ENCODE measurements at regions not wholly inside any gene's neighbourhood (a gene's known extent, or its start where the extent isn't known, plus 50 kb on each side); places are given as distances from the start of the nearest gene placed in this dataset.

GRCh38 chr2:34001557-34001956, 402.5 kb upstream of the FAM98A start:
- Histone ChIP-seq H3K4me2 (no peak overlapping the region), H3K9me3 (no peaks in the 10 kb centered on the region), H4K20me1 (ENCODE audit: insufficient read depth) (no peaks in the 10 kb centered on the region), H3F3A (replicated peaks; ENCODE audit: insufficient read depth) (no peaks in the 10 kb centered on the region), H3K4me1 (ENCODE audit: control insufficient read depth in 1 of 2, insufficient read depth in 2 of 2, low read depth in 1 of 2, low read length in 1 of 2) (no peaks in the 10 kb centered on the region), H3K36me3 (replicated peaks in 1 of 2; ENCODE audit: control insufficient read depth in 1 of 2, insufficient read depth in 2 of 2, low read length in 1 of 2) (no peaks in the 10 kb centered on the region), H3K9ac (no peak overlapping the region), H3K9me2 (no peaks in the 10 kb centered on the region), H3K4me3 (ENCODE audit: low read depth in 2 of 2, low read length in 1 of 2) (no peak overlapping the region), H3K27ac (ENCODE audit: low read depth in 2 of 2, low read length in 1 of 2) (no peak overlapping the region), H3K27me3 (ENCODE audit: insufficient read depth) (no peaks in the 10 kb centered on the region), H2AFZ (ENCODE audit: low read depth) (no peak overlapping the region), H3K79me2 (ENCODE audit: insufficient read depth) (no peaks in the 10 kb centered on the region)
- no peak for DNase-seq
- 3% methylated on average over 2 of the region's 2 CpGs for WGBS (ENCODE audit: low lambda C conversion rate)
- ChIA-PET CTCF (no interaction called here), POLR2A (no interaction called here)
- TF ChIP-seq FOSL2 (IDR thresholded peaks at IDR 0.05; ENCODE audit: borderline replicate concordance, low read depth), result no peak
- TF ChIP-seq TAF1 (IDR thresholded peaks at IDR 0.05; ENCODE audit: borderline replicate concordance, low read depth, low read length), result no peak
- no peak for TF ChIP-seq FOXM1 (IDR thresholded peaks at IDR 0.05; ENCODE audit: low read depth)
- TF ChIP-seq EZH2phosphoT487 (IDR thresholded peaks at IDR 0.05; ENCODE audit: borderline replicate concordance, low read depth), result no peak
- TF ChIP-seq, protein P1, sequence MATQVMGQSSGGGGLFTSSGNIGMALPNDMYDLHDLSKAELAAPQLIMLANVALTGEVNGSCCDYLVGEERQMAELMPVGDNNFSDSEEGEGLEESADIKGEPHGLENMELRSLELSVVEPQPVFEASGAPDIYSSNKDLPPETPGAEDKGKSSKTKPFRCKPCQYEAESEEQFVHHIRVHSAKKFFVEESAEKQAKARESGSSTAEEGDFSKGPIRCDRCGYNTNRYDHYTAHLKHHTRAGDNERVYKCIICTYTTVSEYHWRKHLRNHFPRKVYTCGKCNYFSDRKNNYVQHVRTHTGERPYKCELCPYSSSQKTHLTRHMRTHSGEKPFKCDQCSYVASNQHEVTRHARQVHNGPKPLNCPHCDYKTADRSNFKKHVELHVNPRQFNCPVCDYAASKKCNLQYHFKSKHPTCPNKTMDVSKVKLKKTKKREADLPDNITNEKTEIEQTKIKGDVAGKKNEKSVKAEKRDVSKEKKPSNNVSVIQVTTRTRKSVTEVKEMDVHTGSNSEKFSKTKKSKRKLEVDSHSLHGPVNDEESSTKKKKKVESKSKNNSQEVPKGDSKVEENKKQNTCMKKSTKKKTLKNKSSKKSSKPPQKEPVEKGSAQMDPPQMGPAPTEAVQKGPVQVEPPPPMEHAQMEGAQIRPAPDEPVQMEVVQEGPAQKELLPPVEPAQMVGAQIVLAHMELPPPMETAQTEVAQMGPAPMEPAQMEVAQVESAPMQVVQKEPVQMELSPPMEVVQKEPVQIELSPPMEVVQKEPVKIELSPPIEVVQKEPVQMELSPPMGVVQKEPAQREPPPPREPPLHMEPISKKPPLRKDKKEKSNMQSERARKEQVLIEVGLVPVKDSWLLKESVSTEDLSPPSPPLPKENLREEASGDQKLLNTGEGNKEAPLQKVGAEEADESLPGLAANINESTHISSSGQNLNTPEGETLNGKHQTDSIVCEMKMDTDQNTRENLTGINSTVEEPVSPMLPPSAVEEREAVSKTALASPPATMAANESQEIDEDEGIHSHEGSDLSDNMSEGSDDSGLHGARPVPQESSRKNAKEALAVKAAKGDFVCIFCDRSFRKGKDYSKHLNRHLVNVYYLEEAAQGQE (IDR thresholded peaks at IDR 0.05; ENCODE audit: low read depth, low read length), result no peak
- TF ChIP-seq MEF2A (IDR thresholded peaks at IDR 0.05; ENCODE audit: borderline replicate concordance, low read depth), result no peak
- no peak for TF ChIP-seq NFIC (IDR thresholded peaks at IDR 0.05; ENCODE audit: borderline replicate concordance)
- TF ChIP-seq, protein P2, sequence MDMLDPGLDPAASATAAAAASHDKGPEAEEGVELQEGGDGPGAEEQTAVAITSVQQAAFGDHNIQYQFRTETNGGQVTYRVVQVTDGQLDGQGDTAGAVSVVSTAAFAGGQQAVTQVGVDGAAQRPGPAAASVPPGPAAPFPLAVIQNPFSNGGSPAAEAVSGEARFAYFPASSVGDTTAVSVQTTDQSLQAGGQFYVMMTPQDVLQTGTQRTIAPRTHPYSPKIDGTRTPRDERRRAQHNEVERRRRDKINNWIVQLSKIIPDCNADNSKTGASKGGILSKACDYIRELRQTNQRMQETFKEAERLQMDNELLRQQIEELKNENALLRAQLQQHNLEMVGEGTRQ (IDR thresholded peaks at IDR 0.05; ENCODE audit: borderline replicate concordance, low read depth, low read length), result no peak
- no peak for TF ChIP-seq YY1 (IDR thresholded peaks at IDR 0.05; ENCODE audit: low read depth)
- TF ChIP-seq TCF12 (IDR thresholded peaks at IDR 0.05), result no peak
- TF ChIP-seq RFX5 (IDR thresholded peaks at IDR 0.05; ENCODE audit: low read length), result no peak
- TF ChIP-seq, protein P3, sequence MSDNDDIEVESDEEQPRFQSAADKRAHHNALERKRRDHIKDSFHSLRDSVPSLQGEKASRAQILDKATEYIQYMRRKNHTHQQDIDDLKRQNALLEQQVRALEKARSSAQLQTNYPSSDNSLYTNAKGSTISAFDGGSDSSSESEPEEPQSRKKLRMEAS (IDR thresholded peaks at IDR 0.05; ENCODE audit: low read depth), result no peak
- TF ChIP-seq, protein P4, sequence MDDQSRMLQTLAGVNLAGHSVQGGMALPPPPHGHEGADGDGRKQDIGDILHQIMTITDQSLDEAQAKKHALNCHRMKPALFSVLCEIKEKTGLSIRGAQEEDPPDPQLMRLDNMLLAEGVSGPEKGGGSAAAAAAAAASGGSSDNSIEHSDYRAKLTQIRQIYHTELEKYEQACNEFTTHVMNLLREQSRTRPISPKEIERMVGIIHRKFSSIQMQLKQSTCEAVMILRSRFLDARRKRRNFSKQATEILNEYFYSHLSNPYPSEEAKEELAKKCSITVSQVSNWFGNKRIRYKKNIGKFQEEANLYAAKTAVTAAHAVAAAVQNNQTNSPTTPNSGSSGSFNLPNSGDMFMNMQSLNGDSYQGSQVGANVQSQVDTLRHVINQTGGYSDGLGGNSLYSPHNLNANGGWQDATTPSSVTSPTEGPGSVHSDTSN (IDR thresholded peaks at IDR 0.05), result no peak
- no peak for TF ChIP-seq RXRA (IDR thresholded peaks at IDR 0.05; ENCODE audit: borderline replicate concordance, low read depth)
- no peak for TF ChIP-seq IRF3 (IDR thresholded peaks at IDR 0.05; ENCODE audit: low read depth, low read length)

All from SK-N-SH (cell line).